ENCODE measurements at regions not wholly inside any gene's neighbourhood (a gene's known extent, or its start where the extent isn't known, plus 50 kb on each side); places are given as distances from the start of the nearest gene placed in this dataset.

DNA sequence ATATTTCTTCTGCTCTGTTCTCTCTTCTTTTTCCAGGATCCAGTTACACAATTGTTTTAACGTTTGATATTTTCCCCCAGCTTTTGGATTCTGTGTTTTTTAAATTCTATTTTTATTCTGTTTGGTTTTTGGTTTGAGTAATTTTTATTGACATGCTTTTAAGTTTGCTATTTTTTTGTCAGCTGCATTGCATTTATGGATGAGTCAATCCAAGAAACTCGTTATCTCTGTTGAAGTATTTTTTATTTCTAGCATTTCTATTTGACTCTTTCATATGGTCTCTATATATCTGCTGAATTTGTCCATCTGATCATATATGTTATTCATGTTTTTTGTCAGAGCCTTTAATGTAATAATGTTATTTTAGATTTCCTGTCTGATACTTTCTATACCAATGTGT is 65.6 kb downstream of the DDIT4L start:
- Histone ChIP-seq H3K4me1 (no peaks in the 10 kb centered on the region), H3K9me3 (peaks cover 0 to 17% (median 6%) of the 10 kb centered on the region in 4 donors), H3K27ac (no peak overlapping the region), H3K27me3 (no peaks in the 10 kb centered on the region), H3K4me3 (no peak overlapping the region), H3K36me3 (no peaks in the 10 kb centered on the region)
- intact Hi-C loops (cut with DNase I; ENCODE audit: low total_unique reads) = no loop called here
- WGBS, 5 donors = 37 to 80% (median 50%) methylated on average over 2 of the region's 2 CpGs
- TF ChIP-seq POLR2A (IDR thresholded peaks at IDR 0.05) (no peak), EP300 (IDR thresholded peaks at IDR 0.05) (no peak), CTCF (IDR thresholded peaks at IDR 0.05) (no peak), POLR2AphosphoS5 (IDR thresholded peaks at IDR 0.05) (no peak)
- DNase-seq = no peak

DNA sequence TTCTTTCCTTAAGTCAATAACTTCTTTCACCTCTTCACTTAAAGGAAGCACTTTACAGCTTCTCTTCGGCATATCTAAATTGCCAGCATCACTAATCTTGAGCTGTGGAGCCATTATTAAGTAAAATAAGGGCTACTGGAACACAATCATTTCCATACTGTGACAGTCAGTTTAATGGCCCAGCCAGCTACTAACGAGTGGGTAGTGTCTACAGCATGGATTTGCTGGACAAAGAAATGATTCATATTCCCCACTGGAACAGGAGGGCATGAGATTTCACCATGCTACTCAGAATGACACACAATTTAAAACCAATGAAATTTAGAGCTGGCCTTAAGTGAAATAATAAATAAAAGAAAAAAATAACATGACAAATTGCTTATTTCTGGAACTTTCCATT is 72.1 kb downstream of the DDIT4L start:
- 59 to 74% (median 68%) methylated on average over 2 of the region's 2 CpGs for WGBS, 5 donors
- Histone ChIP-seq H3K27ac (no peak overlapping the region), H3K27me3 (no peaks in the 10 kb centered on the region), H3K4me3 (no peak overlapping the region), H3K4me1 (no peaks in the 10 kb centered on the region), H3K36me3 (no peaks in the 10 kb centered on the region), H3K9me3 (no peaks in the 10 kb centered on the region)
- no peak for TF ChIP-seq EP300 (IDR thresholded peaks at IDR 0.05)
- TF ChIP-seq POLR2AphosphoS5 (IDR thresholded peaks at IDR 0.05) = no peak
- no peak for TF ChIP-seq CTCF (IDR thresholded peaks at IDR 0.05)
- no peak for TF ChIP-seq POLR2A (IDR thresholded peaks at IDR 0.05)
- no peak for DNase-seq
- intact Hi-C loops (cut with DNase I; ENCODE audit: low total_unique reads) = no loop called here

DNA sequence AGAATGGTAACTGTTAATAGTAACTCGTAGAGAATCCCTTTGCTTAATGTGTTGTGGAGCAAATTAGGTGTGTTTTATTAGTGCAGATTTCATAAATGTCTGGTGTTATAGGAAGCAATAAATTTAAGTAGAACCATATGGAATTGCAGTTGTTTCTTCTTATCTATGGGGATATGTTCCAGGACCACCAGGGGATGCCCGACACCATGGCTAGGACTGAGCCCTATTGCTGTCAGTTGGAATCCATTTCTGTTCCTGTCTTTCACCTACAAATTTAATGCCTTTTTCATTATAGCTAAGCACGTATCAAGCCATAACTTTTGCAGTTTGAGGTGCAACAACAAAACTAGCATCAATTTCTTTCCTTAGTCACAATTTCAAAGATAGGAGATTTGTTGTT is 72.5 kb downstream of the DDIT4L start:
- intact Hi-C loops (cut with DNase I; ENCODE audit: low total_unique reads) = no loop called here
- H3K36me3 ChIP-seq = no peaks in the 10 kb centered on the region

DNA sequence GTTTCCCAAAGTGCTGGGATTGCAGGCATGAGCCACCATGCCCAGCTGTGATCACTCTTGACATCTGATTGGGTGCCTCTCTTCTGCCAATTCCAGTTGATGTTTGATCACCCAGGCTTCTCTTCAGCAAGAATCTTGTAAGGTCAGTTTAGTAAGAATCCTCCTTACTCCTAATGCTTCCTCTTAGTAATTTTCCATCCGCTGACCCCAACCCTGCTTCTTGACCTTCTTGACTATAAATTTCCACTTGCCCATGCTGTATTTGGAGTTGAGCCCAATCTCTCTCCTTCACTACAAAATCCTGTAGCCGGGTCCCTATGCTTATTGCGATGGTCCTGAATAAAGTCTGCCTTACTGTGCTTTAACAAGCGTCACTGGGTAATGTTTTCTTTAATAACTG is 75.4 kb downstream of the DDIT4L start:
- WGBS, 5 donors = 70 to 85% (median 80%) methylated on average over 4 of the region's 4 CpGs
- DNase-seq = no peak
- no peaks in the 10 kb centered on the region for H3K4me1 ChIP-seq
- H3K4me3 ChIP-seq = no peak overlapping the region
- H3K27me3 ChIP-seq = no peaks in the 10 kb centered on the region
- H3K36me3 ChIP-seq = no peaks in the 10 kb centered on the region
- TF ChIP-seq EP300 (IDR thresholded peaks at IDR 0.05) (no peak), POLR2AphosphoS5 (IDR thresholded peaks at IDR 0.05) (no peak), CTCF (IDR thresholded peaks at IDR 0.05) (no peak), POLR2A (IDR thresholded peaks at IDR 0.05) (no peak)
- H3K9me3 ChIP-seq = no peaks in the 10 kb centered on the region
- no peak overlapping the region for H3K27ac ChIP-seq
- intact Hi-C loops (cut with DNase I; ENCODE audit: low total_unique reads) = no loop called here

More for the DNA sequence above, 72.5 kb downstream of the DDIT4L start:
- no peak overlapping the region for H3K27ac ChIP-seq
- H3K27me3 ChIP-seq = no peaks in the 10 kb centered on the region
- 84 to 93% (median 90%) methylated on average over 3 of the region's 3 CpGs for WGBS, 5 donors
- no peaks in the 10 kb centered on the region for H3K4me1 ChIP-seq
- no peak overlapping the region for H3K4me3 ChIP-seq
- no peak for DNase-seq
- no peaks in the 10 kb centered on the region for H3K9me3 ChIP-seq
- no peak for TF ChIP-seq EP300 (IDR thresholded peaks at IDR 0.05)
- TF ChIP-seq POLR2A (IDR thresholded peaks at IDR 0.05) = no peak
- TF ChIP-seq CTCF (IDR thresholded peaks at IDR 0.05) = no peak
- TF ChIP-seq POLR2AphosphoS5 (IDR thresholded peaks at IDR 0.05) = no peak
